SK-N-DZ (cell line): ENCODE measurements at regions not wholly inside any gene's neighbourhood (a gene's known extent, or its start where the extent isn't known, plus 50 kb on each side); places are given as distances from the start of the nearest gene placed in this dataset.
A peak's percentile ranks its signal among the peaks of the same experiment; 100 is the strongest.
"Not testable (repeated sequence)": the region's sequence is repeated elsewhere in the genome, so short reads cannot be mapped to it uniquely, and the experiment has no call there.

Experiments
- DNase-seq: peaks from one replicate; pipeline ENCODE4 v3.0.0-alpha.2; 2015; ENCODE audit warnings: low spot score

- no peak for DNase-seq
Observed at GRCh38 chr5:19018822-19019221, 969.2 kb downstream of the CDH18 start.

- no peak for DNase-seq
Observed at GRCh38 chr5:19031491-19031890, 956.5 kb downstream of the CDH18 start.

- DNase-seq: no peak
Observed at GRCh38 chr5:19035816-19036215, 952.2 kb downstream of the CDH18 start.

GRCh38 chr5:19042106-19042505 lies 945.9 kb downstream of the CDH18 start:
- DNase-seq: no peak

GRCh38 chr5:19044311-19044710 lies 943.7 kb downstream of the CDH18 start:
- no peak for DNase-seq

- no peak for DNase-seq
Observed at GRCh38 chr5:19044931-19045695, 942.9 kb downstream of the CDH18 start.

- no peak for DNase-seq
Observed at GRCh38 chr5:19047277-19047676, 940.7 kb downstream of the CDH18 start.

GRCh38 chr5:19048726-19049125 lies 939.3 kb downstream of the CDH18 start:
- peak; percentile 12 for DNase-seq

- no peak for DNase-seq
Observed at GRCh38 chr5:19058216-19058615, 929.8 kb downstream of the CDH18 start.

- DNase-seq: no peak
Observed at GRCh38 chr5:19064094-19064493, 923.9 kb downstream of the CDH18 start.

- DNase-seq: no peak
Observed at GRCh38 chr5:19067741-19068140, 920.3 kb downstream of the CDH18 start.

- no peak for DNase-seq
Observed at GRCh38 chr5:19098434-19098833, 889.6 kb downstream of the CDH18 start.

GRCh38 chr5:19099195-19099594 lies 888.8 kb downstream of the CDH18 start:
- no peak for DNase-seq

GRCh38 chr5:19104948-19105347 lies 883.1 kb downstream of the CDH18 start:
- no peak for DNase-seq

- DNase-seq: no peak
Observed at GRCh38 chr5:19122923-19123322, 865.1 kb downstream of the CDH18 start.

GRCh38 chr5:19125956-19126713 lies 861.9 kb downstream of the CDH18 start:
- DNase-seq: no peak

- DNase-seq: no peak
Observed at GRCh38 chr5:19140276-19140675, 847.7 kb downstream of the CDH18 start.

- not testable (repeated sequence) for DNase-seq
Observed at GRCh38 chr5:19141937-19142524, 846.0 kb downstream of the CDH18 start.

GRCh38 chr5:19142713-19143414 lies 845.1 kb downstream of the CDH18 start:
- DNase-seq: not testable (repeated sequence)

GRCh38 chr5:19143935-19144334 lies 844.1 kb downstream of the CDH18 start:
- no peak for DNase-seq

GRCh38 chr5:19169426-19169825 lies 818.6 kb downstream of the CDH18 start:
- DNase-seq: no peak

GRCh38 chr5:19172926-19173470 lies 815.0 kb downstream of the CDH18 start:
- no peak for DNase-seq
